Fibroblast of lung (primary cell): ENCODE measurements at regions not wholly inside any gene's neighbourhood (a gene's known extent, or its start where the extent isn't known, plus 50 kb on each side); places are given as distances from the start of the nearest gene placed in this dataset.
A peak's percentile ranks its signal among the peaks of the same experiment; 100 is the strongest.

ENCODE experiments used
- EZH2 ChIP-seq: IDR thresholded peaks from 2 replicates; pipeline ENCODE4 v1.5.1; 2012; ENCODE audit warnings: low read length, control low read depth, mild to moderate bottlenecking; ENCODE audit errors: missing control alignments
- TF ChIP-seq, protein P1 (sequence below), 2 donors: IDR thresholded peaks in 1 of 2; conservative IDR thresholded peaks in 1 of 2; 1 replicate in 1 of 2; 2 replicates in 1 of 2; pipeline ENCODE4 v1.5.1; 2011 to 2012; ENCODE audit warnings: low read length in 2 of 2, control low read depth in 1 of 2, inconsistent platforms in 1 of 2, low read depth in 1 of 2, mild to moderate bottlenecking in 1 of 2

DNA sequence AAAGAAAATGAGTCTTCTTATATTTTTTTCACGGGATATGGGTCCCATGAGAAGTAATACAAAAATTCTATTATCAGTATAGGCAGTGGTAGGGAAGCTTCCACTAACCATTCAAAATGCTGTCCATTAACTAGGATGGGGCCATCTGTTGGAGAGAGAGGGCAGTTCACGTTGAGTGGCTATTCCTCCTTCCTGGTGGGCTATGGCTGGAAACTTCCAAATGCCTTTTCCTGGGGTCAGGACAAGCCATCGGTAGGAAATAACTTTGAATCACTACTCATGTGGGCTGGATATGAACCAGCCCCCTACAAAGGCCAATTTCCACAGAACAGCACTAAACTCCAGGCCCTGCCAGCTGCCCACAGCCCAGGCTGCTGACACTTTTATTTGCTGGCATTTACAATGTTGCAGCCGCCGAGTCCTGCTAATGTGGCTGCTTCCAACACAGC lies 156.1 kb upstream of the HNRNPA3 start:
- TF ChIP-seq, protein P1, sequence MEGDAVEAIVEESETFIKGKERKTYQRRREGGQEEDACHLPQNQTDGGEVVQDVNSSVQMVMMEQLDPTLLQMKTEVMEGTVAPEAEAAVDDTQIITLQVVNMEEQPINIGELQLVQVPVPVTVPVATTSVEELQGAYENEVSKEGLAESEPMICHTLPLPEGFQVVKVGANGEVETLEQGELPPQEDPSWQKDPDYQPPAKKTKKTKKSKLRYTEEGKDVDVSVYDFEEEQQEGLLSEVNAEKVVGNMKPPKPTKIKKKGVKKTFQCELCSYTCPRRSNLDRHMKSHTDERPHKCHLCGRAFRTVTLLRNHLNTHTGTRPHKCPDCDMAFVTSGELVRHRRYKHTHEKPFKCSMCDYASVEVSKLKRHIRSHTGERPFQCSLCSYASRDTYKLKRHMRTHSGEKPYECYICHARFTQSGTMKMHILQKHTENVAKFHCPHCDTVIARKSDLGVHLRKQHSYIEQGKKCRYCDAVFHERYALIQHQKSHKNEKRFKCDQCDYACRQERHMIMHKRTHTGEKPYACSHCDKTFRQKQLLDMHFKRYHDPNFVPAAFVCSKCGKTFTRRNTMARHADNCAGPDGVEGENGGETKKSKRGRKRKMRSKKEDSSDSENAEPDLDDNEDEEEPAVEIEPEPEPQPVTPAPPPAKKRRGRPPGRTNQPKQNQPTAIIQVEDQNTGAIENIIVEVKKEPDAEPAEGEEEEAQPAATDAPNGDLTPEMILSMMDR (conservative IDR thresholded peaks at IDR 0.05 in 1 of 2, IDR thresholded peaks at IDR 0.05 in 1 of 2; ENCODE audit: low read depth in 1 of 2, low read length in 2 of 2), result peak in 1 of 2 donors; percentile 22
- no peak for TF ChIP-seq EZH2
